CD4-positive, alpha-beta T cell (primary cell): ENCODE measurements at regions not wholly inside any gene's neighbourhood (a gene's known extent, or its start where the extent isn't known, plus 50 kb on each side); places are given as distances from the start of the nearest gene placed in this dataset.

Source experiments
- ATAC-seq: fragments of 200-7000 bp; cut with Tn5 transposase; one replicate; pipeline ENCODE4 v1.10.0; 2022; ENCODE audit warnings: mild to moderate bottlenecking; ENCODE audit not compliant: poor library complexity
- CTCF ChIA-PET: fragments of 350-600 bp; sonication (Branson Sonifier 250); formaldehyde crosslinking; loops from one replicate; lab custom pipeline; 2021; ENCODE audit warnings: antibody characterized with exemption, inconsistent platforms; lab: Charles Lee
- POLR2A ChIA-PET: fragments of 350-600 bp; sonication (Branson Sonifier 250); formaldehyde crosslinking; loops from one replicate; lab custom pipeline; 2021; ENCODE audit warnings: antibody characterized with exemption, inconsistent platforms; lab: Charles Lee
- DNase-seq, 14 experiments: peaks; one replicate each; pipeline ENCODE4 v3.0.0-alpha.2; 2013 to 2020; ENCODE audit warnings: mixed read lengths in 2 of 14
- H3K27ac ChIP-seq, 2 donors: one replicate each; pipeline versions ENCODE4 v1.5.1 to v1.7.0; 2013; ENCODE audit warnings: low read length in 2 of 2, low read depth in 1 of 2, mild to moderate bottlenecking in 1 of 2
- H3K27me3 ChIP-seq, 2 experiments: 1 replicate in 1 of 2; 2 replicates in 1 of 2; pipeline versions ENCODE4 v1.6.1 to v1.7.0; 2013; ENCODE audit warnings: low read length in 2 of 2, control low read depth in 1 of 2, mild to moderate bottlenecking in 1 of 2, moderate library complexity in 1 of 2; ENCODE audit not compliant: insufficient read depth in 2 of 2, control insufficient read depth in 1 of 2
- H3K36me3 ChIP-seq: one replicate; pipeline ENCODE4 v1.6.1; 2013; ENCODE audit warnings: low read length, control low read depth; ENCODE audit not compliant: insufficient read depth
- H3K4me1 ChIP-seq: one replicate; pipeline ENCODE4 v1.6.1; 2013; ENCODE audit warnings: low read length, control low read depth; ENCODE audit not compliant: insufficient read depth
- H3K4me3 ChIP-seq: one replicate; pipeline ENCODE4 v1.5.1; 2013; ENCODE audit warnings: mild to moderate bottlenecking, low read length, moderate library complexity
- H3K9me3 ChIP-seq, 2 experiments: 1 replicate in 1 of 2; 2 replicates in 1 of 2; pipeline versions ENCODE4 v1.6.1 to v1.7.0; 2013; ENCODE audit warnings: low read length in 2 of 2, mild to moderate bottlenecking in 2 of 2, control low read depth in 1 of 2, moderate library complexity in 1 of 2; ENCODE audit not compliant: control insufficient read depth in 1 of 2, insufficient read depth in 1 of 2
- H3K27ac Mint-ChIP-seq: one replicate; pipeline ENCODE4 v1.8.0; 2020; ENCODE audit warnings: mixed read lengths
- H3K27me3 Mint-ChIP-seq: one replicate; pipeline ENCODE4 v1.8.0; 2021; ENCODE audit warnings: mixed read lengths
- H3K36me3 Mint-ChIP-seq: one replicate; pipeline ENCODE4 v1.8.0; 2021; ENCODE audit warnings: low read depth, mixed read lengths
- H3K4me1 Mint-ChIP-seq: one replicate; pipeline ENCODE4 v1.8.0; 2021; ENCODE audit warnings: low read depth, mixed read lengths
- H3K4me3 Mint-ChIP-seq: one replicate; pipeline ENCODE4 v1.8.0; 2020; ENCODE audit warnings: mild to moderate bottlenecking, mixed read lengths
- H3K9me3 Mint-ChIP-seq: one replicate; pipeline ENCODE4 v1.8.0; 2020; ENCODE audit warnings: mixed read lengths
- intact Hi-C, 2 experiments: fragments of 100-400 bp; cut with DNase I in 1 of 2; cut with micrococcal nuclease in 1 of 2; formaldehyde crosslinking; loops; one replicate each; pipeline versions ENCODE4 v1.15.1 to v1.9.0; 2023 to 2025; cut with DNase I, micrococcal nuclease
- TF ChIP-seq, protein P1 (sequence below): fragments of 200-600 bp; IDR thresholded peaks from one replicate; pipeline ENCODE4 v1.8.0; 2022; ENCODE audit warnings: antibody characterized with exemption, mild to moderate bottlenecking

DNA sequence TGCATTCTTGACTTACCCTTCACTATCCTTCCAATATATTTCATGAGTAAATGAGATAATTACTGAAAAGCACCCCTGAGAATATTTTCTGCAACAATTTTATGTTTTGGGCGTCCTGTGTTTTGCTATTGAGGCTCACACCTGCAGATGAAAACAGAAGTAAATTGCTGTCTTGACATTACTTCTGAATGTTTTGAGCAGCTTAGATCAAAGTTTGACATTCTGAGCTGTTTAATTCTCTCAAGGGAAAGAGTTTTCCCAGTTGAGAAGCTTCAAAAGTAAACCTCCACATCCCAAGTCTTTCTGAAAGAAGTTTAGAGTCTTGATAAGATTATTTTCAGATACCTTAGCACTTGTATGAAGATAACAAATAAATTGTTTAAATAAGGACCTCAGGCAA lies 1667.2 kb upstream of the SLC10A2 start:
- DNase-seq (no peak), ATAC-seq (no peak)
- POLR2A ChIA-PET = no interaction called here
- Histone ChIP-seq H3K36me3 (no peaks in the 10 kb centered on the region), H3K9me3 (no peaks in the 10 kb centered on the region), H3K4me3 (no peak overlapping the region), H3K27ac (no peak overlapping the region), H3K27me3 (no peaks in the 10 kb centered on the region), H3K4me1 (no peaks in the 10 kb centered on the region)
- Mint-ChIP-seq H3K27me3 (no peaks in the 10 kb centered on the region), H3K9me3 (no peaks in the 10 kb centered on the region), H3K27ac (no peak overlapping the region), H3K4me3 (no peak overlapping the region), H3K4me1 (no peaks in the 10 kb centered on the region), H3K36me3 (no peaks in the 10 kb centered on the region)
- TF ChIP-seq, protein P1, sequence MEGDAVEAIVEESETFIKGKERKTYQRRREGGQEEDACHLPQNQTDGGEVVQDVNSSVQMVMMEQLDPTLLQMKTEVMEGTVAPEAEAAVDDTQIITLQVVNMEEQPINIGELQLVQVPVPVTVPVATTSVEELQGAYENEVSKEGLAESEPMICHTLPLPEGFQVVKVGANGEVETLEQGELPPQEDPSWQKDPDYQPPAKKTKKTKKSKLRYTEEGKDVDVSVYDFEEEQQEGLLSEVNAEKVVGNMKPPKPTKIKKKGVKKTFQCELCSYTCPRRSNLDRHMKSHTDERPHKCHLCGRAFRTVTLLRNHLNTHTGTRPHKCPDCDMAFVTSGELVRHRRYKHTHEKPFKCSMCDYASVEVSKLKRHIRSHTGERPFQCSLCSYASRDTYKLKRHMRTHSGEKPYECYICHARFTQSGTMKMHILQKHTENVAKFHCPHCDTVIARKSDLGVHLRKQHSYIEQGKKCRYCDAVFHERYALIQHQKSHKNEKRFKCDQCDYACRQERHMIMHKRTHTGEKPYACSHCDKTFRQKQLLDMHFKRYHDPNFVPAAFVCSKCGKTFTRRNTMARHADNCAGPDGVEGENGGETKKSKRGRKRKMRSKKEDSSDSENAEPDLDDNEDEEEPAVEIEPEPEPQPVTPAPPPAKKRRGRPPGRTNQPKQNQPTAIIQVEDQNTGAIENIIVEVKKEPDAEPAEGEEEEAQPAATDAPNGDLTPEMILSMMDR = no peak
- CTCF ChIA-PET = no interaction called here
- intact Hi-C loops = no loop called here

DNA sequence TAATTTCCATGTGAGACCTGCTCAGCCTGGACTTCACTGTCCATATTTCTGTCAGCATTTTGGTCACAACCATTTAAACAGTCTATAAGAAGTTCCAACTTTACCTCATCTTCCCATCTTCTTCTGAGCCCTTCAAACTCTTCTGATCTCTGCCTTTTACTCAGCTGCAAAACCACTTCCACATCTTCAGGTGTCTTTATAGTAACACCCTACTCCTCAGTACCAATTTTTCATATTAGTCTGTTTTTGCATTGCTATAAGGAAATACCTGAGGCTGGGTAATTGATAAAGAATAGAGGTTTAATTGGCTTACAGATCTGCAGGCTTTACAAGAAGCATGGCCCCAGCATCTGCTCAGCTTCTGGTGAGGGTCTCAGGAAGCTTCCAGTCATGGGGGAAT lies 1648.9 kb upstream of the SLC10A2 start:
- no peaks in the 10 kb centered on the region for H3K9me3 Mint-ChIP-seq
- H3K4me1 Mint-ChIP-seq = no peaks in the 10 kb centered on the region
- no peaks in the 10 kb centered on the region for H3K36me3 Mint-ChIP-seq
- TF ChIP-seq, protein P1 = no peak
- intact Hi-C loops = no loop called here
- H3K36me3 ChIP-seq = no peaks in the 10 kb centered on the region
- no peaks in the 10 kb centered on the region for H3K27me3 Mint-ChIP-seq
- no peak overlapping the region for H3K27ac ChIP-seq
- no peak overlapping the region for H3K27ac Mint-ChIP-seq
- peaks cover 0 to 12% of the 10 kb centered on the region in 2 experiments for H3K9me3 ChIP-seq
- H3K4me1 ChIP-seq = no peaks in the 10 kb centered on the region
- H3K4me3 ChIP-seq = no peak overlapping the region
- no peak for ATAC-seq
- ChIA-PET CTCF (no interaction called here), POLR2A (no interaction called here)
- DNase-seq = no peak
- H3K4me3 Mint-ChIP-seq = no peak overlapping the region
- no peaks in the 10 kb centered on the region for H3K27me3 ChIP-seq

DNA sequence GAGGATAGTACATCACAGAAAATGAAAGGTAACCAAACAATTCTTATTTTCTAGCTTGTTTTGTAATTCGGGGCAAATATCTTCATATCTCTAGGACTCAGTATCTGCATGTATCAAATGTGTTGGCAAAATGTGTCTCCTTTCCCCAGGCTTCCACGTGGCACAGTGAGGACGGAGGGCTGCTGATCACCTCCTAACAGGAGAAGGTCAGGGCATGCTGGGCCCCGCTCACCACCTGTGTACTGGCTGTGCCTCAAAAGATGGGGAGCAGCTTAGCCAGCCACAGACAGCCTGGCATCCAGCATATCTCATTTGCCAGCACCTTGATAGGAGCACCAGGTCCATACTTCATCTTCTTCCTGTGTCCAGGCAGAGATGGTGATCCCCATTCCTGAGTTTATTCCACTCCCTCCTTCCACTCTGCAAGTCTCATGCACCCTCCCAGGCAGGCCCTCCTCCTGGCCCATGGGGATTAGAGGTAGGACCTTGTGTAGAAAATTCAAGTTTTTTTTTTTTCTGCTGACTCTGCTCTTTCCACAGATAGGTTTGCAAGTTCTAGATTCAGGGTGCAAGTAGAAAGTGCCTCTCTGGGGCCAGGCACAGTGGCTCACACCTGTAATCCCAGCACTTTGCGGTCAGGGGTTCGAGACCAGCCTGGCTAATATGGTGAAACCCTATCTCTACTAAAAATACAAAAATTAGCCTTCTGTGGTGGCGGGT lies 1639.0 kb upstream of the SLC10A2 start:
- Mint-ChIP-seq H3K4me3 (no peak overlapping the region), H3K27me3 (no peaks in the 10 kb centered on the region)
- POLR2A ChIA-PET = no interaction called here

More for the DNA sequence above, 1639.0 kb upstream of the SLC10A2 start:
- H3K27ac ChIP-seq = no peak overlapping the region
- TF ChIP-seq, protein P1 = no peak
- no peaks in the 10 kb centered on the region for H3K9me3 Mint-ChIP-seq
- H3K4me3 ChIP-seq = no peak overlapping the region
- H3K27me3 ChIP-seq = no peaks in the 10 kb centered on the region
- ATAC-seq (no peak), DNase-seq (no peak)
- H3K27ac Mint-ChIP-seq = no peak overlapping the region
- no peaks in the 10 kb centered on the region for H3K36me3 Mint-ChIP-seq
- H3K36me3 ChIP-seq = no peaks in the 10 kb centered on the region
- no peaks in the 10 kb centered on the region for H3K4me1 Mint-ChIP-seq
- H3K9me3 ChIP-seq = peaks cover 0 to 6% of the 10 kb centered on the region in 2 experiments
- no peaks in the 10 kb centered on the region for H3K4me1 ChIP-seq
- CTCF ChIA-PET = no interaction called here
- intact Hi-C loops = no loop called here
